ENCODE measurements at regions not wholly inside any gene's neighbourhood (a gene's known extent, or its start where the extent isn't known, plus 50 kb on each side); places are given as distances from the start of the nearest gene placed in this dataset.

- TF ChIP-seq CTCF (IDR thresholded peaks at IDR 0.05 in 2 of 3, conservative IDR thresholded peaks at IDR 0.05 in 1 of 3; ENCODE audit: insufficient read depth in 2 of 3, low read depth in 1 of 3, low read length in 3 of 3) (no peak), GABPA (tag; conservative IDR thresholded peaks at IDR 0.05; ENCODE audit: low read depth) (no peak), RFX7 (CRISPR knock-in tag; IDR thresholded peaks at IDR 0.05) (no peak), ZNF274 (IDR thresholded peaks at IDR 0.05; ENCODE audit: borderline replicate concordance, low read depth, low read length) (no peak), ZNF23 (CRISPR knock-in tag; IDR thresholded peaks at IDR 0.05) (no peak), CREM (IDR thresholded peaks at IDR 0.05; ENCODE audit: low read depth) (no peak), FOXM1 (IDR thresholded peaks at IDR 0.05; ENCODE audit: low read depth) (no peak), FOXM1 (CRISPR knock-in tag; IDR thresholded peaks at IDR 0.05; ENCODE audit: low read depth) (no peak), ARNT (IDR thresholded peaks at IDR 0.05) (no peak), RFX5 (IDR thresholded peaks at IDR 0.05; ENCODE audit: low read depth, low read length) (no peak), ZFX (CRISPR knock-in tag; IDR thresholded peaks at IDR 0.05) (no peak), TAF1 (IDR thresholded peaks at IDR 0.05; ENCODE audit: control insufficient read depth, extremely low read depth, insufficient read depth, low read length, severe bottlenecking) (no peak), CBX8 (IDR thresholded peaks at IDR 0.05; ENCODE audit: borderline replicate concordance, extremely low read depth, low read depth, low read length, poor library complexity, severe bottlenecking) (no peak)
- TF ChIP-seq, protein P1, sequence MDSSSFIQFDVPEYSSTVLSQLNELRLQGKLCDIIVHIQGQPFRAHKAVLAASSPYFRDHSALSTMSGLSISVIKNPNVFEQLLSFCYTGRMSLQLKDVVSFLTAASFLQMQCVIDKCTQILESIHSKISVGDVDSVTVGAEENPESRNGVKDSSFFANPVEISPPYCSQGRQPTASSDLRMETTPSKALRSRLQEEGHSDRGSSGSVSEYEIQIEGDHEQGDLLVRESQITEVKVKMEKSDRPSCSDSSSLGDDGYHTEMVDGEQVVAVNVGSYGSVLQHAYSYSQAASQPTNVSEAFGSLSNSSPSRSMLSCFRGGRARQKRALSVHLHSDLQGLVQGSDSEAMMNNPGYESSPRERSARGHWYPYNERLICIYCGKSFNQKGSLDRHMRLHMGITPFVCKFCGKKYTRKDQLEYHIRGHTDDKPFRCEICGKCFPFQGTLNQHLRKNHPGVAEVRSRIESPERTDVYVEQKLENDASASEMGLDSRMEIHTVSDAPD (CRISPR knock-in tag; IDR thresholded peaks at IDR 0.05): no peak
- TF ChIP-seq, protein P2, sequence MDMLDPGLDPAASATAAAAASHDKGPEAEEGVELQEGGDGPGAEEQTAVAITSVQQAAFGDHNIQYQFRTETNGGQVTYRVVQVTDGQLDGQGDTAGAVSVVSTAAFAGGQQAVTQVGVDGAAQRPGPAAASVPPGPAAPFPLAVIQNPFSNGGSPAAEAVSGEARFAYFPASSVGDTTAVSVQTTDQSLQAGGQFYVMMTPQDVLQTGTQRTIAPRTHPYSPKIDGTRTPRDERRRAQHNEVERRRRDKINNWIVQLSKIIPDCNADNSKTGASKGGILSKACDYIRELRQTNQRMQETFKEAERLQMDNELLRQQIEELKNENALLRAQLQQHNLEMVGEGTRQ (CRISPR knock-in tag; IDR thresholded peaks at IDR 0.05): no peak
These were observed 616.1 kb downstream of the SLC4A3 start for GRCh38 chr2:220243571-220243970.

All from K562 (cell line).